Fibroblast of lung (primary cell): ENCODE measurements at regions not wholly inside any gene's neighbourhood (a gene's known extent, or its start where the extent isn't known, plus 50 kb on each side); places are given as distances from the start of the nearest gene placed in this dataset.

ENCODE experiments used
- DNase-seq, 2 donors: peaks; one replicate each; pipeline versions ENCODE4 v3.0.0 to v3.0.0-alpha.2; 2010; ENCODE audit warnings: low read depth in 2 of 2
- H2AFZ ChIP-seq: 2 replicates; pipeline ENCODE4 v1.5.1; 2012; ENCODE audit warnings: low read length, control low read depth, inconsistent platforms
- H3K27ac ChIP-seq: 2 replicates; pipeline ENCODE4 v1.5.1; 2011; ENCODE audit warnings: low read length, control low read depth; ENCODE audit not compliant: insufficient read depth
- H3K27me3 ChIP-seq: 2 replicates; pipeline ENCODE4 v1.5.1; 2011; ENCODE audit warnings: mild to moderate bottlenecking, low read length; ENCODE audit not compliant: control insufficient read depth, insufficient read depth
- H3K36me3 ChIP-seq: 2 replicates; pipeline ENCODE4 v1.5.1; 2011; ENCODE audit warnings: low read length; ENCODE audit not compliant: control insufficient read depth, insufficient read depth
- H3K4me1 ChIP-seq: 2 replicates; pipeline ENCODE4 v1.5.1; 2011; ENCODE audit warnings: low read length; ENCODE audit not compliant: control insufficient read depth, insufficient read depth; ENCODE audit errors: extremely low read depth
- H3K4me2 ChIP-seq: 2 replicates; pipeline ENCODE4 v1.5.1; 2011; ENCODE audit warnings: low read length, control low read depth; ENCODE audit not compliant: insufficient read depth; ENCODE audit errors: extremely low read depth
- H3K4me3 ChIP-seq, 4 experiments: fragments of 200-600 bp in 1 of 4; sonication (generic) in 1 of 4; replicated peaks in 1 of 4; 2 replicates each; pipeline ENCODE4 v1.5.1; 2011 to 2016; ENCODE audit warnings: low read length in 4 of 4, low read depth in 3 of 4, mild to moderate bottlenecking in 3 of 4, control low read depth in 2 of 4, inconsistent platforms in 1 of 4, mixed read lengths in 1 of 4; ENCODE audit not compliant: insufficient read depth in 1 of 4; ENCODE audit errors: control extremely low read depth in 1 of 4
- H3K79me2 ChIP-seq: 2 replicates; pipeline ENCODE4 v1.5.1; 2012; ENCODE audit warnings: mild to moderate bottlenecking, low read length, inconsistent platforms; ENCODE audit not compliant: control insufficient read depth, insufficient read depth
- H3K9ac ChIP-seq: 2 replicates; pipeline ENCODE4 v1.5.1; 2011; ENCODE audit warnings: mild to moderate bottlenecking, low read length, control low read depth; ENCODE audit not compliant: insufficient read depth
- H3K9me3 ChIP-seq: 2 replicates; pipeline ENCODE4 v1.5.1; 2012; ENCODE audit warnings: low read depth, low read length; ENCODE audit not compliant: control insufficient read depth, insufficient read depth
- H4K20me1 ChIP-seq: 2 replicates; pipeline ENCODE4 v1.5.1; 2011; ENCODE audit warnings: low read length; ENCODE audit not compliant: control insufficient read depth, insufficient read depth; ENCODE audit errors: extremely low read depth
- CTCF ChIP-seq, 2 donors: IDR thresholded peaks in 1 of 2; conservative IDR thresholded peaks in 1 of 2; 1 replicate in 1 of 2; 2 replicates in 1 of 2; pipeline ENCODE4 v1.5.1; 2011 to 2012; ENCODE audit warnings: low read length in 2 of 2, control low read depth in 1 of 2, inconsistent platforms in 1 of 2, low read depth in 1 of 2, mild to moderate bottlenecking in 1 of 2
- EZH2 ChIP-seq: IDR thresholded peaks from 2 replicates; pipeline ENCODE4 v1.5.1; 2012; ENCODE audit warnings: low read length, control low read depth, mild to moderate bottlenecking; ENCODE audit errors: missing control alignments

- Histone ChIP-seq H4K20me1 (no peaks in the 10 kb centered on the region), H3K4me1 (peaks cover 3% of the 10 kb centered on the region), H3K4me2 (no peak overlapping the region), H3K27me3 (peaks cover 2% of the 10 kb centered on the region), H3K36me3 (no peaks in the 10 kb centered on the region), H3K27ac (no peak overlapping the region), H3K4me3 (no peak overlapping the region), H2AFZ (no peak overlapping the region), H3K9ac (no peak overlapping the region), H3K9me3 (no peaks in the 10 kb centered on the region), H3K79me2 (no peaks in the 10 kb centered on the region)
- peak in 1 of 2 donors; percentile 6 for DNase-seq
- TF ChIP-seq EZH2 (no peak), CTCF (conservative IDR thresholded peaks at IDR 0.05 in 1 of 2, IDR thresholded peaks at IDR 0.05 in 1 of 2; ENCODE audit: low read depth in 1 of 2, low read length in 2 of 2) (no peak)
Observed at GRCh38 chr18:22344908-22345670, 72.6 kb downstream of the CTAGE1 start.

GRCh38 chr18:22344445-22344844, 73.3 kb downstream of the CTAGE1 start:
- TF ChIP-seq EZH2 (no peak), CTCF (conservative IDR thresholded peaks at IDR 0.05 in 1 of 2, IDR thresholded peaks at IDR 0.05 in 1 of 2; ENCODE audit: low read depth in 1 of 2, low read length in 2 of 2) (no peak)
- no peaks in the 10 kb centered on the region for H3K9me3 ChIP-seq
- no peaks in the 10 kb centered on the region for H4K20me1 ChIP-seq
- H3K27ac ChIP-seq = no peak overlapping the region
- H2AFZ ChIP-seq = no peak overlapping the region
- H3K4me1 ChIP-seq = peaks cover 3% of the 10 kb centered on the region
- H3K4me3 ChIP-seq = no peak overlapping the region
- H3K79me2 ChIP-seq = no peaks in the 10 kb centered on the region
- H3K36me3 ChIP-seq = no peaks in the 10 kb centered on the region
- no peak for DNase-seq
- H3K9ac ChIP-seq = no peak overlapping the region
- peaks cover 2% of the 10 kb centered on the region for H3K27me3 ChIP-seq
- H3K4me2 ChIP-seq = no peak overlapping the region

GRCh38 chr18:22343613-22344012, 74.1 kb downstream of the CTAGE1 start:
- no peak for TF ChIP-seq EZH2
- no peak for TF ChIP-seq CTCF (conservative IDR thresholded peaks at IDR 0.05 in 1 of 2, IDR thresholded peaks at IDR 0.05 in 1 of 2; ENCODE audit: low read depth in 1 of 2, low read length in 2 of 2)
- Histone ChIP-seq H4K20me1 (no peaks in the 10 kb centered on the region), H3K27ac (no peak overlapping the region), H3K4me1 (peaks cover 3% of the 10 kb centered on the region), H3K4me2 (no peak overlapping the region), H3K36me3 (no peaks in the 10 kb centered on the region), H3K79me2 (no peaks in the 10 kb centered on the region), H3K27me3 (peaks cover 2% of the 10 kb centered on the region), H3K9me3 (no peaks in the 10 kb centered on the region), H3K4me3 (no peak overlapping the region), H3K9ac (no peak overlapping the region), H2AFZ (no peak overlapping the region)
- no peak for DNase-seq
